IMR-90 (cell line): ENCODE measurements at regions not wholly inside any gene's neighbourhood (a gene's known extent, or its start where the extent isn't known, plus 50 kb on each side); places are given as distances from the start of the nearest gene placed in this dataset.
A peak's percentile ranks its signal among the peaks of the same experiment; 100 is the strongest.

Experiments used
- ATAC-seq: fragments of 200-7000 bp; cut with Tn5 transposase; 2 replicates; pipeline ENCODE4 v1.9.1; 2020; ENCODE audit warnings: low read depth, mild to moderate bottlenecking, moderate library complexity
- BruUV-seq: library from RNA; stranded (reverse); fragments of 400-500 nt; replicated peaks from 2 replicates; lab custom pipeline; 2021; lab: Mats Ljungman, UMichigan
- CTCF ChIA-PET: fragments of 300-600 bp; formaldehyde crosslinking; extraction: SDS; loops from one replicate; lab custom pipeline; 2021; ENCODE audit warnings: antibody characterized with exemption; lab: Yijun Ruan, JAX
- POLR2A ChIA-PET: fragments of 300-600 bp; sonication (Branson Sonifier 250); formaldehyde crosslinking; loops from one replicate; lab custom pipeline; 2022; ENCODE audit warnings: antibody characterized with exemption; ENCODE audit not compliant: unreplicated experiment; lab: Charles Lee
- DNase-seq: peaks from one replicate; pipeline ENCODE4 v3.0.0; 2013
- H2AFZ ChIP-seq: replicated peaks from 2 replicates; pipeline ENCODE3; 2013; ENCODE audit warnings: low read length, mild to moderate bottlenecking; ENCODE audit not compliant: poor library complexity
- H2AK5ac ChIP-seq: 2 replicates; pipeline ENCODE4 v1.6.1; 2013; ENCODE audit warnings: low read depth, low read length, inconsistent platforms
- H2AK9ac ChIP-seq: replicated peaks from 2 replicates; pipeline ENCODE3; 2013; ENCODE audit warnings: mild to moderate bottlenecking, low read depth, low read length, moderate library complexity; ENCODE audit not compliant: poor library complexity
- H2BK120ac ChIP-seq: 2 replicates; pipeline ENCODE4 v1.6.1; 2013; ENCODE audit warnings: low read depth, low read length, inconsistent platforms
- H2BK15ac ChIP-seq: 3 replicates; pipeline ENCODE4 v1.6.1; 2013; ENCODE audit warnings: low read depth, low read length, inconsistent platforms
- H2BK20ac ChIP-seq: 2 replicates; pipeline ENCODE4 v1.6.1; 2013; ENCODE audit warnings: low read depth, mild to moderate bottlenecking, inconsistent platforms, low read length, moderate library complexity
- H2BK5ac ChIP-seq: 2 replicates; pipeline ENCODE4 v1.6.1; 2013; ENCODE audit warnings: mild to moderate bottlenecking, low read depth, low read length, inconsistent platforms; ENCODE audit not compliant: poor library complexity, severe bottlenecking
- H3K14ac ChIP-seq: replicated peaks from 2 replicates; pipeline ENCODE4 v1.6.1; 2013; ENCODE audit warnings: low read depth, low read length, inconsistent platforms
- H3K18ac ChIP-seq: 2 replicates; pipeline ENCODE4 v1.6.1; 2013; ENCODE audit warnings: low read depth, low read length, control low read depth
- H3K23ac ChIP-seq: 2 replicates; pipeline ENCODE4 v1.6.1; 2013; ENCODE audit warnings: low read depth, low read length, inconsistent platforms
- H3K27ac ChIP-seq: 2 replicates; pipeline ENCODE4 v1.5.1; 2013; ENCODE audit warnings: mild to moderate bottlenecking, control low read depth, low read length; ENCODE audit not compliant: insufficient read depth
- H3K27me3 ChIP-seq: 2 replicates; pipeline ENCODE4 v1.6.1; 2013; ENCODE audit warnings: low read length; ENCODE audit not compliant: control insufficient read depth, insufficient read depth
- H3K36me3 ChIP-seq: 2 replicates; pipeline ENCODE4 v1.6.1; 2013; ENCODE audit warnings: low read length, mixed read lengths; ENCODE audit not compliant: control insufficient read depth, insufficient read depth
- H3K4ac ChIP-seq: 2 replicates; pipeline ENCODE4 v1.6.1; 2013; ENCODE audit warnings: low read depth, low read length, inconsistent platforms
- H3K4me1 ChIP-seq: 2 replicates; pipeline ENCODE4 v1.6.1; 2013; ENCODE audit warnings: low read length, mixed read lengths; ENCODE audit not compliant: control insufficient read depth, insufficient read depth
- H3K4me2 ChIP-seq: 2 replicates; pipeline ENCODE4 v1.6.1; 2013; ENCODE audit warnings: low read depth, mild to moderate bottlenecking, control low read depth, low read length, moderate library complexity
- H3K4me3 ChIP-seq: 2 replicates; pipeline ENCODE4 v1.5.1; 2013; ENCODE audit warnings: low read depth, mild to moderate bottlenecking, control low read depth, low read length, moderate library complexity; ENCODE audit not compliant: insufficient read depth
- H3K56ac ChIP-seq: 2 replicates; pipeline ENCODE4 v1.6.1; 2013; ENCODE audit warnings: low read length, inconsistent platforms; ENCODE audit not compliant: insufficient read depth; ENCODE audit errors: extremely low read depth
- H3K79me1 ChIP-seq, 2 experiments: 2 replicates each; pipeline ENCODE4 v1.6.1; 2013; ENCODE audit warnings: low read length in 2 of 2, inconsistent platforms in 1 of 2, low read depth in 1 of 2
- H3K9ac ChIP-seq: 2 replicates; pipeline ENCODE4 v1.6.1; 2013; ENCODE audit warnings: low read depth, low read length, control low read depth
- H3K9me1 ChIP-seq: 2 replicates; pipeline ENCODE4 v1.6.1; 2013; ENCODE audit warnings: low read length, inconsistent platforms; ENCODE audit not compliant: insufficient read depth
- H3K9me3 ChIP-seq: 2 replicates; pipeline ENCODE4 v1.6.1; 2013; ENCODE audit warnings: low read length; ENCODE audit not compliant: control insufficient read depth, insufficient read depth
- H4K20me1 ChIP-seq: 2 replicates; pipeline ENCODE4 v1.6.1; 2013; ENCODE audit warnings: low read length, inconsistent platforms; ENCODE audit not compliant: insufficient read depth
- H4K5ac ChIP-seq: 2 replicates; pipeline ENCODE4 v1.6.1; 2013; ENCODE audit warnings: mild to moderate bottlenecking, low read depth, low read length, control low read depth
- H4K8ac ChIP-seq, 2 experiments: 2 replicates each; pipeline ENCODE4 v1.6.1; 2013; ENCODE audit warnings: low read depth in 2 of 2, low read length in 2 of 2, control low read depth in 1 of 2, inconsistent platforms in 1 of 2
- H4K91ac ChIP-seq: 2 replicates; pipeline ENCODE4 v1.6.1; 2013; ENCODE audit warnings: low read depth, low read length, inconsistent platforms; ENCODE audit not compliant: insufficient read depth
- CHD1 ChIP-seq: IDR thresholded peaks from 2 replicates; pipeline ENCODE4 v1.6.1; 2012; ENCODE audit warnings: low read depth, low read length, improper control_type of control experiment
- MAZ ChIP-seq: IDR thresholded peaks from 2 replicates; pipeline ENCODE4 v1.6.1; 2012; ENCODE audit warnings: low read depth, mild to moderate bottlenecking, low read length, improper control_type of control experiment, moderate library complexity, borderline replicate concordance
- WGBS, 2 experiments: methylation state at CpG; one replicate each; pipeline versions ENCODE4 v1.1.5 to v1.1.7; 2013; ENCODE audit warnings: missing lambda C conversion rate in 2 of 2; ENCODE audit not compliant: insufficient read length in 1 of 2; ENCODE audit errors: extremely low coverage in 2 of 2; 5-methylcytosine and 5-hydroxymethylcytosine counted together
- dilution Hi-C: fragments of 300-500 bp; cut with HindIII; formaldehyde crosslinking; loops from one replicate; pipeline ENCODE4 v1.14.3; 2018; ENCODE audit warnings: low sequenced_read_pairs; ENCODE audit not compliant: unreplicated experiment
- in situ Hi-C: fragments of 300-500 bp; cut with MboI; formaldehyde crosslinking; loops from 3 replicates; pipeline ENCODE4 v1.14.3; 2019; ENCODE audit warnings: low sequenced_read_pairs, inconsistent platforms, mixed read lengths
- intact Hi-C: fragments of 100-400 bp; cut with micrococcal nuclease; formaldehyde crosslinking; loops from 2 replicates; pipeline ENCODE4 v1.10.0; 2022
- TF ChIP-seq, protein P1 (sequence below): conservative IDR thresholded peaks from 2 replicates; pipeline ENCODE4 v1.5.1; 2012; ENCODE audit warnings: mild to moderate bottlenecking, low read depth, low read length, improper control_type of control experiment

DNA sequence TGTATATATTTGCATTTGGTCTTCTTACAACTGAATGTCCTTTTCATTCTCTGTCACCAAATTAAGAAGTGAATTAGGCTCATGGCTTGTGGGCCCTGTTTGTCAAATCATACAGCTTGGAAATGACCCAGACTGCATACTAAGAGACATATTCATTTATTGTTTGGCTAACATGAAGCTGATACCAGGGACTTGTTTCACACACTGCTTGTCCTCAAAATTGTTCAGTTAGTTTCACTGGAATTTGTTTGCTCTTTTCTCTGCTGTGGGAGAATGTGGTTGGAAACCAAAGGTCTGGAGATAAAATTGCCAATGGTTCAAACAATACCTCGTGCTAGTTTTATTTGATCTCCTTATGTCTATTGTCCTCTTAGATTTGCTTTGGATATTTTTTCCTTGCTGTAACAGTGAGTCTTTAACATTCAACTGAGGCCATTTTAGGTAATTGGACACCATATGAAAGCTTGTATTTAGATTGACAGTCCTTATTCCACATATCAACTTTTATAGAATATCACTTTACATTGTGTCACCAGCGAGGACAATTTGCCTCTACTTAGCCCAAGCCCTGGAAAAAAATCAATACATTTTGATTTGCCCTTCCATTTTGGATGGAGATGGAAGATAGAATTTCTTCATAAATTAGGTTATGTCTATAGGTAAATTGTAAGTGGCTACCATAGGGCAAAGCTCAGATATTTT, 144.3 kb upstream of the MTAP start:
- H3K56ac ChIP-seq = no peak overlapping the region
- peak overlapping the region; percentile 61; the same call in 1 of the 2 replicates for H2BK20ac ChIP-seq
- no peak overlapping the region for H2AK5ac ChIP-seq
- H3K18ac ChIP-seq = peak overlapping the region; percentile 50; the same call in 1 of the 2 replicates
- H3K23ac ChIP-seq = no peak overlapping the region
- peak overlapping the region; percentile 3; the same call in 1 of the 2 replicates for H4K5ac ChIP-seq
- peak overlapping the region in 1 of 2 experiments; percentile 13; a peak in 1 of 4 replicates for H4K8ac ChIP-seq
- H2AFZ ChIP-seq = no peak overlapping the region
- no peak overlapping the region for H3K9ac ChIP-seq
- no CpG with 5 or more reads among the region's 2 CpGs for WGBS, 2 experiments
- no peaks in the 10 kb centered on the region for H3K27me3 ChIP-seq
- intact Hi-C loops (loop anchor here (2.0 kb wide), 2 partner anchors 37 to 99 kb away; no protein-coding TSS in a partner anchor), in situ Hi-C loops (loop anchor here (10.0 to 25.0 kb wide), 3 partner anchors 63 to 321 kb away; partner anchors contain the start of gene KLHL9), dilution Hi-C loops (no loop called here)
- ChIA-PET POLR2A (no interaction called here), CTCF (no interaction called here)
- no peaks in the 10 kb centered on the region for H4K20me1 ChIP-seq
- H3K9me3 ChIP-seq = no peaks in the 10 kb centered on the region
- H2BK15ac ChIP-seq = peak overlapping the region; percentile 33; the same call in 1 of the 3 replicates
- H2AK9ac ChIP-seq = no peak overlapping the region
- H4K91ac ChIP-seq = no peak overlapping the region
- H3K4me3 ChIP-seq = no peak overlapping the region
- no TSS peak for BruUV-seq
- ATAC-seq = no peak
- peak; percentile 34 for DNase-seq
- H3K27ac ChIP-seq = no peak overlapping the region
- H3K36me3 ChIP-seq = no peaks in the 10 kb centered on the region
- H3K4me1 ChIP-seq = peaks cover 8% of the 10 kb centered on the region
- peak overlapping the region; percentile 5; the same call in 1 of the 2 replicates for H3K14ac ChIP-seq
- peak overlapping the region; percentile 39; the same call in 1 of the 2 replicates for H2BK120ac ChIP-seq
- no peak overlapping the region for H3K4ac ChIP-seq
- TF ChIP-seq, protein P1, sequence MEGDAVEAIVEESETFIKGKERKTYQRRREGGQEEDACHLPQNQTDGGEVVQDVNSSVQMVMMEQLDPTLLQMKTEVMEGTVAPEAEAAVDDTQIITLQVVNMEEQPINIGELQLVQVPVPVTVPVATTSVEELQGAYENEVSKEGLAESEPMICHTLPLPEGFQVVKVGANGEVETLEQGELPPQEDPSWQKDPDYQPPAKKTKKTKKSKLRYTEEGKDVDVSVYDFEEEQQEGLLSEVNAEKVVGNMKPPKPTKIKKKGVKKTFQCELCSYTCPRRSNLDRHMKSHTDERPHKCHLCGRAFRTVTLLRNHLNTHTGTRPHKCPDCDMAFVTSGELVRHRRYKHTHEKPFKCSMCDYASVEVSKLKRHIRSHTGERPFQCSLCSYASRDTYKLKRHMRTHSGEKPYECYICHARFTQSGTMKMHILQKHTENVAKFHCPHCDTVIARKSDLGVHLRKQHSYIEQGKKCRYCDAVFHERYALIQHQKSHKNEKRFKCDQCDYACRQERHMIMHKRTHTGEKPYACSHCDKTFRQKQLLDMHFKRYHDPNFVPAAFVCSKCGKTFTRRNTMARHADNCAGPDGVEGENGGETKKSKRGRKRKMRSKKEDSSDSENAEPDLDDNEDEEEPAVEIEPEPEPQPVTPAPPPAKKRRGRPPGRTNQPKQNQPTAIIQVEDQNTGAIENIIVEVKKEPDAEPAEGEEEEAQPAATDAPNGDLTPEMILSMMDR = no peak
- TF ChIP-seq MAZ = no peak
- no peak for TF ChIP-seq CHD1
- no peak overlapping the region; the same call in 1 of the 2 replicates for H3K4me2 ChIP-seq
- H3K79me1 ChIP-seq = no peaks in the 10 kb centered on the region
- H2BK5ac ChIP-seq = peak overlapping the region; percentile 74
- H3K9me1 ChIP-seq = peaks cover 7% of the 10 kb centered on the region
